GM20000 (cell line): ENCODE measurements at regions not wholly inside any gene's neighbourhood (a gene's known extent, or its start where the extent isn't known, plus 50 kb on each side); places are given as distances from the start of the nearest gene placed in this dataset.
"Not testable (repeated sequence)": the region's sequence is repeated elsewhere in the genome, so short reads cannot be mapped to it uniquely, and the experiment has no call there.

Experiments
- DNase-seq: peaks from one replicate; pipeline ENCODE4 v3.0.0; 2012; ENCODE audit warnings: low spot score
- TF ChIP-seq, protein P1 (sequence below): IDR thresholded peaks from 2 replicates; pipeline ENCODE4 v1.5.1; 2012; ENCODE audit warnings: mild to moderate bottlenecking, control low read depth; ENCODE audit errors: extremely low read depth, missing control alignments

DNA sequence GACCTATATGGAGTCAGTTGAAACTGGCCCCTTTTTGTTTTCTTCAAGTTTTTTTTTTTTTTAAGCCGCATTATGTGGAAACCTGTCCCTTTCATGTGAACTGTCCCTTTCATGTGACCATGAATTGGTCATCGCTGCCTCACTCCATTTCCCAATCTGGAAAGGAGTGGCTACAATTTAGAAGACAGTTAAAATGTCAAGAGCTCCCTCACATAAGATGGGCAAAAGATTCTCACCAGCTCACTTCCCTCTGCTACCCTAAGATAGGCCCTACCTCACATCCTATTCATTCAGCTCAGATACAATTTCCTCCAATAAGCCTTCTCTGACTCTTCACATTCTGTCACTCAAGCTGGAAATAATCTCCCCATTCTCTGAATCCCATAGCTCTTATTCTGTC is 111.3 kb upstream of the BCL6 start:
- DNase-seq: no peak
- TF ChIP-seq, protein P1, sequence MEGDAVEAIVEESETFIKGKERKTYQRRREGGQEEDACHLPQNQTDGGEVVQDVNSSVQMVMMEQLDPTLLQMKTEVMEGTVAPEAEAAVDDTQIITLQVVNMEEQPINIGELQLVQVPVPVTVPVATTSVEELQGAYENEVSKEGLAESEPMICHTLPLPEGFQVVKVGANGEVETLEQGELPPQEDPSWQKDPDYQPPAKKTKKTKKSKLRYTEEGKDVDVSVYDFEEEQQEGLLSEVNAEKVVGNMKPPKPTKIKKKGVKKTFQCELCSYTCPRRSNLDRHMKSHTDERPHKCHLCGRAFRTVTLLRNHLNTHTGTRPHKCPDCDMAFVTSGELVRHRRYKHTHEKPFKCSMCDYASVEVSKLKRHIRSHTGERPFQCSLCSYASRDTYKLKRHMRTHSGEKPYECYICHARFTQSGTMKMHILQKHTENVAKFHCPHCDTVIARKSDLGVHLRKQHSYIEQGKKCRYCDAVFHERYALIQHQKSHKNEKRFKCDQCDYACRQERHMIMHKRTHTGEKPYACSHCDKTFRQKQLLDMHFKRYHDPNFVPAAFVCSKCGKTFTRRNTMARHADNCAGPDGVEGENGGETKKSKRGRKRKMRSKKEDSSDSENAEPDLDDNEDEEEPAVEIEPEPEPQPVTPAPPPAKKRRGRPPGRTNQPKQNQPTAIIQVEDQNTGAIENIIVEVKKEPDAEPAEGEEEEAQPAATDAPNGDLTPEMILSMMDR: no peak

DNA sequence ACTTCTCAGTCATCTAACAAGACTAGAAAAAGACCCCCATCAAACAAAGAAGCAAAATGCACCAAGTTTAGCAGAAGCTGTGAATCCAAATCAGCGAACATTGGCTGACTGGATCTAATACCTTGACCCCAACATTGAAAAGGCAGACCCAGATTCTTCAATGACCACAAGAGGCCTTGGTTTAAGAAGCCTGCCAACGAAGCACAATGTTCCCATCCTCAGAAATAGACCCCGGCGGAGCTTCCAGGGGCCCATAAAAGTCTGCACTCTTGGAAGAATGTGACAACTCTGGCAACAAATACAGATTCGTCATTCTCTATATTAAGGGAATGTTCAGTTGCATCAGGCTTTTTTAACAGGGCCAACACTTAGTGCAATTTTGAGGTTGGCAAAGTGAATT is 112.8 kb upstream of the BCL6 start:
- TF ChIP-seq, protein P1: no peak

DNA sequence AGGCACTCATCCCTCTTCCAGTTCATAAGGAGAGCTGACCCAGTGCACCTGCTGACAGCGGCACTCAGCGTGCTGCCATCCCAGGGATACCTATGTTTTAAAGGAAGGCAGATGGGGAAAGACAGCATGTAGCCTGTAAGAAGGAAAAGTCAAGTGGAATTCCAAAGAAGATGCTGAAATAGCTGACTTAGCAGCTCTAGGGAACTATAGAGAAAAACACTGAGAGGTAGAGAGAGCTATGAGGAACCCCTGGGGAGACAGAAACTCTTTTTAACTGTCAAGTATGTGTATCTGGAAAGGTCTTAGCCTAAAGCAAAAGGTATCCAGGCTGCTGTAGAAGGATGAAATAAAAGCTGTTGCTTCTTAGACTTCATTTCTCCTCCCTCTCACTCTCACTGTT is 113.4 kb upstream of the BCL6 start:
- DNase-seq: no peak
- TF ChIP-seq, protein P1: no peak

More for the DNA sequence above, 112.8 kb upstream of the BCL6 start:
- DNase-seq: no peak

DNA sequence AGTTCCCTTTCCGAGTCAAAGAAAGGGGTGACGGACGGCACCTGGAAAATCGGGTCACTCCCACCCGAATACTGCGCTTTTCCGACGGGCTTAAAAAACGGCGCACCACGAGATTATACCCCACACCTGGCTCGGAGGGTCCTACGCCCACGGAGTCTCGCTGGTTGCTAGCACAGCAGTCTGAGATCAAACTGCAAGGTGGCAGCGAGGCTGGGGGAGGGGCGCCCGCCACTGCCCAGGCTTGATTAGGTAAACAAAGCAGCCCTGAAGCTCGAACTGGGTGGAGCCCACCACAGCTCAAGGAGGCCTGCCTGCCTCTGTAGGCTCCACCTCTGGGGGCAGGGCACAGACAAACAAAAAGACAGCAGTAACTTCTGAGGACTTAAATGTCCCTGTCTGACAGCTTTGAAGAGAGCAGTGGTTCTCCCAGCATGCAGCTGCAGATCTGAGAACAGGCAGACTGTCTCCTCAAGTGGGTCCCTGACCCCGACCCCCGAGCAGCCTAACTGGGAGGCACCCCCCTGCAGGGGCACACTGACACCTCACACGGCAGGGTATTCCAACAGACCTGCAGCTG is 117.5 kb upstream of the BCL6 start:
- DNase-seq: not testable (repeated sequence)

DNA sequence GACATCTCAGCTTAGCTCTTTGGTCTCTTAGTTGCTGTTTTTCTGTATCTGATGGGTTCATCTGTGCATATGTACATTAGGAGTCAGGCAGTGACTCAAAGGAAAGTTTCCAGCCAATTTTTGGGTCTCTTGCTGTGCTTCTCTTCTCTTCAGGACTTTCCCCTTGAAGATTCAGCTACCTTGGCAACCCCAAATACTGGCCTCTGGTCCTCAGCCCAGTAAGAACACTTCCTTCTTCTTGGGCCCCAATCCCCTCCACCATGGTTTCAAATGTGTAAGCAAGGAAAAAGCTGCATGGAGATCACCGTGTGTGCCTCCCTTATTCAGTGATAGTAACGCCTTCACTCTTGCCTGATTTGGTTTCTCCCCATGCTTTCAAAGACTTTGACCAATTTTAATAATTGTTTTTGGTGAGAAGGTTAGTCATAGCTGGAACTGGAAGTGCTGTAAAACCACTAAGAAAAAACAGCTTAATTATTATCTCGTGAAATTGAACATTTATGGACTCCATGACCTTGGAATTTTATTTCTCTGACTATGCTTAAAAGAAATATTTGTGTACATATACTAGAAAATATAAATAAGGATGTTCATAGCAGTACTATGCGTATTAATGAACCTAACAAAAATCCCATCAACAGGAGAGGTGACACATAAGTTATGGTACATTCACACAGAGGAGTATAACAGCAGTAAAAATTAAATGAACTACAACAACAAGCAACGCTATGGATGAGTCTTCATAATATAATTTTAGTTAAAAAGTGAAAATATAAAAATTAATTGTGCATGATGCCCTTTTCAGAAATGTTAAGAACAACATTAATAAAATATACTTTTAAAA is 125.3 kb upstream of the BCL6 start:
- TF ChIP-seq, protein P1: no peak
- no peak for DNase-seq

DNA sequence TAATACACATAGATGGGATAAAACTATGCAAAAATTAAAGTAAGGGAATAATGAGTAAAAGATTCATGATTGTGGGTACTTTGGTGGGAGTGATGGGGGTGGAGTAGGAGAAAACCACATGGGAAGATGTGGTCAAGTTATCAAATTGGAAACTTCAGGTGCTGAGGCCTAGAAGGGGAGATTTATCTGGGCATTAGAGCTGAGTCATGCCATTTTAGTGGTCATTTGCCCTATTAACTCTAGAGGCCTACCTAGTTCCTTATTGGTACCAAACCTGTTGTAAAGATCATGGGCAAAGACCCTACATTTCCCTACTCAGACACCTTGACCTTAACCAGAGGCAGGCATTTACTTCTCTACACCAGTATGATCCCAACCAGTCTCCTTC is 125.9 kb upstream of the BCL6 start:
- DNase-seq: no peak
- TF ChIP-seq, protein P1: no peak

DNA sequence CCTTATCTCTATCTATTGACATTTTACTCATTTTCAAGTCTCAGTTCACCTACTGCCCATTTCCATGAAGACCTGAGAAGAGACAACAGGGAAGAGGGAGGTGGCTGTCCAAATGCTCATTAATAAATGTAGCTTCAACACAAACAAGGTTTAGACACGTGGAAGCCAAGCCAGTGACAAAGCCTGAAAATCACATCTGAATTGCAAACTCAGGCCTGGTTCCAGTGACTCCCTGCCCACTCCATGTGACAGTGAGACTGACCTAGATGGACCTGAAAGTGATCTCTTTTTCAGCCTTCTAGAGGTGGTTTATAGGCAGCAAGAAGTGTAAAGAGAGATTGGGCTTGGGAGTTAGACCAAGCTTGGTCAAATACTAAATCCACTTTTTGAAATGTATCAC is 126.6 kb upstream of the BCL6 start:
- TF ChIP-seq, protein P1: no peak

DNA sequence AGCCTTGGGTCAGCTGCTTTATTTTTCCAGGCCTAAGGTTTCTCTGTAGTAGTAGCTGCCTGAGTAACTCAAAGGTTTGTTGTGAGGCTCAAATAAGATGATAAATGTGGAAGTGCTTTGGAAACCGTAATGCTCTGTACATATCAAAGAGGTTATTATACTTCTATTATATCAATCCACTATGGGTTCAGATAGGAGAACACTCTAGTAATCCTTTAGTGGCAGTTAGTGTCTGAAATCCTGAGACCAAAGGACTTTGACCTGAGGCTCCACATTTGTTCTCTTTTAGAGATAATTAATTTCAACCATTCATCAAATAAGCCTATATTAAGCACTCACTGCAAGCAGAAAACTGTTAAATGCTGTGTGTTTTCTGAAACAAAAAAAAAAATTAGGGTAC is 128.6 kb upstream of the BCL6 start:
- no peak for DNase-seq
- TF ChIP-seq, protein P1: no peak

More for the DNA sequence above, 126.6 kb upstream of the BCL6 start:
- DNase-seq: no peak
